ENCODE measurements at regions not wholly inside any gene's neighbourhood (a gene's known extent, or its start where the extent isn't known, plus 50 kb on each side); places are given as distances from the start of the nearest gene placed in this dataset.
"Not testable (repeated sequence)": the region's sequence is repeated elsewhere in the genome, so short reads cannot be mapped to it uniquely, and the experiment has no call there.

DNA sequence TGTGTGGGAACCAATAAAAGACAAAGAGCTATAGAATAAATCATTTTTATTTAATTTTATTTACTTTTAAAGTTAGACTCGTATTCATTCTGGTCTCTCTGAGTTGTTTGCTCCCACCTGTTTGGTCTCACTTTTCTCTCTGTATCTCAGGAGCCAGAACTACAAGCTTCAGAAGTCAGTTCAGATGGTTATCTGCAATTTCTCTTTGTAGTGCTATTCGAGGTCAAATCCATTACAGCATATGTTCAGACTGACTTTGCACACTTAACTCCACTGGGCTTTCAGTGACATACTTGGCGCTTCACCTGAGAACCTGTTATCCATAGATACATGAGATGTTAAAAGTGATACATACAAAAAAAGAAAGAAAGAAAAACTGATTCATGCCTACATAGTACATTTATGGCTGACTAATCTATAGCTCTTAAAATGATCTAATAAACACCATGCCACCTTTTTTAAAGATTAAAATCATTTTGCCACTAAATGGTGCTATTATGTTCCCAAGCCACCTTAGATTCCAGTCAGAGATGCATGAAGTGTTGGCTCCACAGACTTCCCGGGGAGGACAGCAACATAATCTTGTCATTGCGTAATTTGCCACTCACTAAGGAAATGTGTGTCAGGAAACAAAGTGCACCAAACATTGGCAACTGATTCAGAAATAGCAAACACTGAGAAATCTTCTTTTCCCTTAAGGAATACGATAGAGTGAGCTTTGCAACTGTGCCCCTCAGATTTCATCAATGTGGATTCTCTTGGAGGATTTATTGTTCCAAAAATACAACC, 396.7 kb downstream of the HACE1 start:
- no peak overlapping the region for H3K27ac Mint-ChIP-seq
- no peak for DNase-seq (ENCODE audit: low spot score in 2 of 2)

DNA sequence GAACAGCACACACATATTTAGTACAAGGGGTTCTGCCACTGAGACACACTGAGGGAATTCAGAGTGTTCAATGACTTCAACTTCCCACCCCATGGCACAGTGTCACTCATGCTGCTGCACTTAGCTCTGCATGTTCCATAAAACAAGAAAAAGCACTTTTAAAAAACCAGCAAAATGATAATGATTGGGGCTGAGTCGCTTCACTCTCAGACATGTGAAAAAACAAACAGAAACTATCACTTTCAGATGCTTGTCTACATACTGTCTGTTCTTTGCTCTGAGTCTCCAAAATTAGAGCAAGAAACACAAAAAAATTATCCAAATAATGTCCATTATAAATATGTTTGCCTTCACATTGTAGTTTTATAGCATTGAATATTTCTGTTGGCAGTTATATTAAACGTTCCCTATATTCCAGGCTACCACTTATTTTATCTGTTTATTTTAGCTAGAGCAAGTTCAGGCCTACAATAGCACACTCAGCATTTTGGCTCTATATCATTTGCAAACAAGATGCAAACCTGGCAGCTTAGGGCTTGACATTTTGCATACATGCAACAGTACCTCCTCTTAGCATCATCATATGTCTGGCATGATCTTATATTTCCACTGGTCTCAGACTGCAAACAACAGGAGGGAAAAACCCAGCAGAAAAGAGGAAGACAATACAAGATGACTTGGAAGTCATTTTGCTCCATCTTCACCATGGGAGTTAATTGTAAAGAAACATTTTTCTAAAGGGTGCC, 398.8 kb downstream of the HACE1 start:
- Mint-ChIP-seq H3K9me3 (no peaks in the 10 kb centered on the region), H3K27ac (no peak overlapping the region), H3K4me1 (no peaks in the 10 kb centered on the region), H3K4me3 (no peak overlapping the region), H3K36me3 (no peaks in the 10 kb centered on the region)
- ATAC-seq = peak; percentile 53
- no peak for DNase-seq (ENCODE audit: low spot score in 2 of 2)

More for the DNA sequence above, 396.7 kb downstream of the HACE1 start:
- H3K36me3 Mint-ChIP-seq = no peaks in the 10 kb centered on the region
- no peaks in the 10 kb centered on the region for H3K9me3 Mint-ChIP-seq
- no peak overlapping the region for H3K4me3 Mint-ChIP-seq
- no peaks in the 10 kb centered on the region for H3K4me1 Mint-ChIP-seq
- ATAC-seq = no peak

DNA sequence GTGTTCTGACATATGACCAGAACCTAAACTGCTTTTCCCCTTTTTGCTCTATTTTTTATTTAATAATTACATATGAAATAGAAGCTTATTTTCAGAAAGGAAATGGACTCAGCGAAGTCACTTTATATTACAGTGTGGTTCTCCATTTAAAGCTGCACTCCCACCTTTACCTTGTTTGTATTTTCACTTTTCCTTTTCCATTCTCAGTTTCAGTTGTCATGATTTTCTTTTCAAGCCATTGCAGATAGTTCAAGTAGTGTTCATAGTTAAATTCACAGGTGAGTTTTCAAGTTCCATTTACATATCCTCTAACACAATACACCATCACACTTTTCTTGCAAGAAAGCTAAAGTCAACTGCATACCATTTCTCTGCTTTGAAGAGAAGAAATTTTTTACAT, 400.2 kb downstream of the HACE1 start:
- Mint-ChIP-seq H3K27ac (no peak overlapping the region), H3K4me3 (no peak overlapping the region), H3K36me3 (no peaks in the 10 kb centered on the region), H3K4me1 (no peaks in the 10 kb centered on the region), H3K9me3 (no peaks in the 10 kb centered on the region)
- DNase-seq (ENCODE audit: low spot score in 2 of 2) (no peak), ATAC-seq (no peak)

DNA sequence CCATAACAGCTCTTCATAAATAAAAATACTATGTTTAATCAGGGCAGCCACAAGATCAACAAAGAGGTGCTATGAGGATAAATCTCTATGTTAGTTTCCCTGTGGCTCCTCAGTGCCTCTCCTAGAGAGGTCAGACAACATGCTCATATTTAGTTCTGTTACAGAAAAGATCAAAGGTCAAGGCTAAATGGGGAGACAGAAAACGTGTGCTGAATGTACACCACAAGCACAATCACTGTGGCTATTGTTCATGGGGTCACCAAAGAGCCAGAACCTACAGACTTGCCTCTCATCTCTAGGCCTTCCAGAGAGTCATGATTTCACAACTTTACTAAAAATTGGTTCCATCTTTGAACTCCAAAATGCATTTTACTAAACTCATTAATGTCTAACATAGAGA, 409.8 kb downstream of the HACE1 start:
- Mint-ChIP-seq H3K4me1 (no peaks in the 10 kb centered on the region), H3K4me3 (no peak overlapping the region), H3K9me3 (no peaks in the 10 kb centered on the region), H3K36me3 (no peaks in the 10 kb centered on the region), H3K27ac (no peak overlapping the region)
- ATAC-seq (no peak), DNase-seq (ENCODE audit: low spot score in 2 of 2) (no peak)

DNA sequence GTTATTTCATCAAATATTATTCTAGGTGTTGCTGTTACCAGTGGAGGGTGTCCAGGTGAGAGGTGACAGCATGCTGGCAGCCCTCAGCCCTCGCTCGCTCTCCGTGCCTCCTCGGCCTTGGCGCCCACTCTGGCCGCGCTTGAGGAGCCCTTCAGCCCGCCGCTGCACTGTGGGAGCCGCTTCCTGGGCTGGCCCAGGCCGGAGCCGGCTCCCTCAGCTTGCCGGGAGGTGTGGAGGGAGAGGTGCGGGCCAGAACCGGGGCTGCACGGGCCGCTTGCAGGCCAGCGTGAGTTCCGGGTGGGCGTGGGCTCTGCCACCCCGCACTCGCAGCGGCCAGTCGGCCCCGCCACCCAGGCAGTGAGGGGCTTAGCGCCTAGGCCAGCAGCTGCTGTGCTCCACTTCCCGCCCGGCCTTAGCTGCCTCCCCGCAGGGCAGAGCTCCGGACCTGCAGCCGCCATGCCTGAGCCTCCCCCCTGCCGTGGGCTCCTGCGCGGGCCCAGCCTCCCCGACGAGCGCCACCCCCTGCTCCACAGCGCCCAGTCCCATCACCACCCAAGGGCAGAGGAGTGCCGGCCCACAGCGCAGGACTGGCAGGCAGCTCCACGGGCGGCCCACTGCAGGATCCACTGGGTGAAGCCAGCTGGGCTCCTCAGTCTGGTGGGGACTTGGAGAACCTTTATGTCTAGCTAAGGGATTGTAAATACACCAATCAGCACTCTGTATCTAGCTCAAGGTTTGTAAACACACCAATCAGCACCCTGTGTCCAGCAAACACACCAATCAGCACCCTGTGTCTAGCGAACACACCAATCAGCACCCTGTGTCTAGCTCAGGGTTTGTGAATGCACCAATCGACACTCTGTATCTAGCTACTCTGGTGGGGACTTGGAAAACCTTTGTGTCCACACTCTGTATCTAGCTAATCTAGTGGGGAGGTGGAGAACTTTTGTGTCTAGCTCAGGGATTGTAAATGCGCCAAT, 413.3 kb downstream of the HACE1 start:
- H3K9me3 Mint-ChIP-seq; ATAC-seq; H3K27ac Mint-ChIP-seq; DNase-seq (ENCODE audit: low spot score in 2 of 2); H3K36me3 Mint-ChIP-seq; H3K4me3 Mint-ChIP-seq; H3K4me1 Mint-ChIP-seq: not testable (repeated sequence)

DNA sequence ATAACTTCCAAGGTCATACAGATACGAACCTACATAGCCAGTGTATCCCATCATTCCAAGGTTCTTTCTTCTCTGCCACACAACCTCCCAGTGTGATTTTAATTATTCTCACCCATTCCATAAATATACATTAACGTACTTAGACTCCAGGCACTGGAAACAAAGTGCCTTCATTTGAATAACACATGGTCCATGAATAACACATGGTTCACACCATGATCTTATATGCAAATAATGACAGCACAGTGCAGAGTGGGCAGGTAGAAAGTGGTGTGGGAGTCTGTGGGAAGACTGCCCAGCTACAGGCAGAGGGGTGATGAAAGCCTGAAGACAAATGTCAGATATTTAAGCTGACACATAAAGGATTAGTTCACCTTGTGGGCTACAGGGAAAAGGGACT, 425.2 kb downstream of the HACE1 start:
- Mint-ChIP-seq H3K4me1 (no peaks in the 10 kb centered on the region), H3K36me3 (no peaks in the 10 kb centered on the region), H3K9me3 (peaks cover 6% of the 10 kb centered on the region), H3K27ac (no peak overlapping the region), H3K4me3 (no peak overlapping the region)
- no peak for ATAC-seq
- no peak for DNase-seq (ENCODE audit: low spot score in 2 of 2)

DNA sequence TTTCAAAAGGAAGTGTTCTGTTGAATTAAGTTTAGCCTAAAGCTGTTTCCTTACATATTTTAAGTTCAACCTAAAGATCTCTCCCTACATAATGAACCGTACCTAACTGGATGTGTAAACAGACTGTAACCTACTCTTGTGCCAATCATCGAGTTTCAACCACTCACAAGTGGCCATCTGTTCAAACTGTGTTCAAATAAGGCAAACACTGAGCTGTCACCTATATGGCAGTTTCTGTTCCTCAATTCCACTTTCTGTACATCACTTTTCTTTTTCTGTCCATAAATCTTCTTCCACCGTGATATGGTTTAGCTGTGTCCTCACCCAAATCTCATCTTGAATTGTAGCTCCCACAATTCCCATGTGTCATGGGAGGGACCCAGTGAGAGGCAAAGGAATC, 428.6 kb downstream of the HACE1 start:
- H3K4me1 Mint-ChIP-seq = no peaks in the 10 kb centered on the region
- ATAC-seq = no peak
- H3K36me3 Mint-ChIP-seq = no peaks in the 10 kb centered on the region
- no peak overlapping the region for H3K27ac Mint-ChIP-seq
- no peak overlapping the region for H3K4me3 Mint-ChIP-seq
- no peak for DNase-seq (ENCODE audit: low spot score in 2 of 2)
- H3K9me3 Mint-ChIP-seq = peaks cover 6% of the 10 kb centered on the region

DNA sequence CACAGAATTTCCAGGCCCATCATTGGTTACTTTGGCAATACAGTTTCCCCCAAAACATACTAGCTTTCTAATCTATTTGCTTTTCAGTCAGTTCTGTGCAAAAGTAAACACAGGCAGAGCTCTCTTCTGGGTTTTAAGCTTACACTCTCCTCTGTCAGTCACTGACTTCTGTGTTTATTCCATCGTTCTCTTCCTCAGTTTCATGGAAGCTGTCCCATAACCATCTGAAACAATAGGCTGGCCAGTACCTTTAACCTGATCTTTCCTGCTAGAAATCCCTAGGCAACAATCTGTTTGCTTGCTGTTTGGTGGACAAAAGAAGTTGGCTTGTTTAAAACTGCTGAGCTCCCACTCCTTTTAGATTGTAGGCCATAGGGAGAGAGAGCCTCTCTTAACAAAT, 431.5 kb downstream of the HACE1 start:
- no peak for ATAC-seq
- no peak for DNase-seq (ENCODE audit: low spot score in 2 of 2)
- H3K27ac Mint-ChIP-seq = no peak overlapping the region
- peaks cover 7% of the 10 kb centered on the region for H3K9me3 Mint-ChIP-seq
- no peak overlapping the region for H3K4me3 Mint-ChIP-seq
- no peaks in the 10 kb centered on the region for H3K4me1 Mint-ChIP-seq
- no peaks in the 10 kb centered on the region for H3K36me3 Mint-ChIP-seq

DNA sequence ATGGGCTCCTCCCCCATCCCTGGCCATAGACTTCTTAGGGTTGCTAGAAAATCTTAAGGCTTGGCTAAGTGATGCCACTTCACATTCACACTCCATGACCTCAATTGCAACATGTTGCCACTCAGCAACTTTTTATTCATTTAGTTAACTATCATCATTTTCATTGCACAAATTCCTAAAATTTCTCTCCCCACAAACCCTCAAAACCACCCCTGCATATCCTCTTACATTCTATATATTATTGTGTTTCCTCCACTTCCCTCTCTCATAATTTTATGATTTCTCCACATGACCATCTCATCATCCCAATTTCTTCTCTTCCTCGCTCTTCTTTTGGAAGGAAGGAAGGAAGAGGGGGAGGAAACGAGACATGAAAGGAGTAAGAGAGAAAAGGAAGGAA, 436.0 kb downstream of the HACE1 start:
- H3K4me1 Mint-ChIP-seq = no peaks in the 10 kb centered on the region
- H3K4me3 Mint-ChIP-seq = no peak overlapping the region
- no peaks in the 10 kb centered on the region for H3K36me3 Mint-ChIP-seq
- ATAC-seq (no peak), DNase-seq (ENCODE audit: low spot score in 2 of 2) (no peak)
- H3K27ac Mint-ChIP-seq = no peak overlapping the region
- peaks cover 18% of the 10 kb centered on the region for H3K9me3 Mint-ChIP-seq

DNA sequence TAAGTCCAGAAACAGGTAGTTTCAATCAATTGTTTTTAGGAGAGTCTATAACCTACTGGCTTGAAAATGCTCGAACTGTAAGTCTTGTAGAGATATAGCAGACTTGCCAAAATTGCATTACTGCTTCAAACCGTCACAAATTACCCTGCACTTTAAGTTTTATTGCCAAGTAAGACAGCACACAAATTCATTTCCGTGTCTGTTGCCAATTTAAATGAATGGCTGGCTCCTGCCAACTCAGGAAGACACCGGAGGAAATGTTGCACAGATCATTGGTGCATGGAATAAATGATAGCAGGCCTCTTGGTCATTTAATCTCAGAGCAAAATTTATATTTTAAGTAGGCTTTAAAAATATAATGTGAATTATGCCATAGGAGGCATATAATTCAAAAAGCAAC, 438.1 kb downstream of the HACE1 start:
- ATAC-seq = no peak
- Mint-ChIP-seq H3K4me1 (no peaks in the 10 kb centered on the region), H3K4me3 (no peak overlapping the region), H3K27ac (no peak overlapping the region), H3K9me3 (peaks cover 18% of the 10 kb centered on the region), H3K36me3 (no peaks in the 10 kb centered on the region)
- DNase-seq (ENCODE audit: low spot score in 2 of 2) = no peak

DNA sequence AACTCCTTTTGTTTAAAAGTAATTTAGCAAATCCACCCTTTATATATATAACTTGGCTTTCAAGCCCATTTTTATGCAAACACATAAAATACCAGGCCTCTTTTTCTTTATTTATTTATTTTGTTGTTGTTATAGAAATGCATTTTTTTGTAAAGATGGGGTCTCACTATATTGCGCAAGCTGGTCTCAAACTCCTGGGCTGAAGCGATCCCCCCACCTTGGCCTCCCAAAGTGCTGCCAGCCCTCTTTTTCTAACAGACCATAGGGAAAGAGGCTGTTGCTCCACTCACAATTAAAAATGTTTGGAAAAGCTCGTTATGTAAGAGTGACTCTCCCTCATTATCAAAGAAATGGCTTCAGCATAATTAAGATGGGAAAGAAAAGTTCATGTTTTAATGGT, 440.9 kb downstream of the HACE1 start:
- peaks cover 18% of the 10 kb centered on the region for H3K9me3 Mint-ChIP-seq
- H3K4me1 Mint-ChIP-seq = no peaks in the 10 kb centered on the region
- H3K27ac Mint-ChIP-seq = no peak overlapping the region
- no peaks in the 10 kb centered on the region for H3K36me3 Mint-ChIP-seq
- DNase-seq (ENCODE audit: low spot score in 2 of 2) (no peak), ATAC-seq (no peak)
- no peak overlapping the region for H3K4me3 Mint-ChIP-seq

DNA sequence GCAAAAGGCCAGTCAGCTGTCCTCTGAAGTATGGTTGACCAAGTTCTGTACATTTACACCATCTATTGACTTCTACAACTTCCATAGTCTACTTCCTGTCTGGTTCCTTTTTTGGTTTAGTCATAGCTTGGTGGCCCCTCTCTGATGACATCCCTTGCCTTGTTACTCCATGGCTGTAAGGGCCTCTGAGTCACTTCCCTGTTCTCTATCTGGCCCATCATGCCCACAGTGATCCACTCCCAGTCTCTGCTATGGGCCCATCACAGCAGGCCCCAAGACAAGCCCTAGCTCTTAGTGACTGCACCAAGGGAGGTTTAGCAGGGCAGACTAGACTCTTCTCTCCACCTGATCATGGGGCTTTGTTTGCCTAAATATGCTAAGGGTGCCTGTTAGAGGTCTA, 441.6 kb downstream of the HACE1 start:
- no peaks in the 10 kb centered on the region for H3K4me1 Mint-ChIP-seq
- H3K9me3 Mint-ChIP-seq = peaks cover 16% of the 10 kb centered on the region
- no peak overlapping the region for H3K4me3 Mint-ChIP-seq
- H3K27ac Mint-ChIP-seq = no peak overlapping the region
- DNase-seq (ENCODE audit: low spot score in 2 of 2) = no peak
- H3K36me3 Mint-ChIP-seq = no peaks in the 10 kb centered on the region
- ATAC-seq = peak; percentile 84

DNA sequence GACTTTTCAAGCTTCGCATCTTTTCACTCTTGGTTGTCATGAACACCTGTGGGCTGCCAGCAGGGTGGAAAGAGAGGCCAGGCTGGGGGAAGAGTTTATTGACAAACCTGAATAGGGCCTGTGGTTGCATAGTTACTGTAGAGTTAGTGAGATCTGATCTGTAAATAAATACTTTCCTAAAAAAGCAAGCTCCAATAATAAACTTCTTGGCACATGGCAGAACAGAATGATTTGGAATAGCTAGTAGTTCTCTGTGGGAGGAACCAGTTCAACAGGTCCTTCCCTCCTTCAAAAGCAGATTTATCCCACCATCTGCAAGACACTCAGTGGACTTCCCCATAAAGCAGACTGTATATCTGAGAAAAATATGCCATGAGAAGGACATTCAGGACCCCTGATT, 445.0 kb downstream of the HACE1 start:
- H3K36me3 Mint-ChIP-seq = no peaks in the 10 kb centered on the region
- no peak overlapping the region for H3K4me3 Mint-ChIP-seq
- H3K9me3 Mint-ChIP-seq = peaks cover 4% of the 10 kb centered on the region
- ATAC-seq = no peak
- H3K27ac Mint-ChIP-seq = no peak overlapping the region
- no peaks in the 10 kb centered on the region for H3K4me1 Mint-ChIP-seq
- no peak for DNase-seq (ENCODE audit: low spot score in 2 of 2)

DNA sequence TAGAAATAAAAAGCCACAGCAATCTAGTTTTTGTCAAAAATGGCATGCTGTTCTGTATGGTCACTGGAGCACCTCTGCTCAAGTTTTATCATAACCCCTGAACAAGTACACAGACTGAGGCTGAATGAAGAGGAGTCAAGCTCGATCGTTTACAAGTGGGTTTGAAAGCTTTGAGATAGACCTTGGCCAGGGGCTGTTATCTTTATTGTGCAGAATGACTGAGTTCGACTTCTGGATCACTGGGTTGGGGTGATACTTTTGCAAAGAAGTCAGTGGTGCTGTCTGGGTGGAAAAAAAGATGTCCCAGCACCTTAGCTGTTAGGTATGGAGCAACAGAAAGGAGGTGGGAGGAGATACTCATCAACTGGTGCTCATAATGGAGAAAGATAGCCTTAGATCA, 446.0 kb downstream of the HACE1 start:
- H3K27ac Mint-ChIP-seq = no peak overlapping the region
- H3K4me3 Mint-ChIP-seq = no peak overlapping the region
- ATAC-seq (no peak), DNase-seq (ENCODE audit: low spot score in 2 of 2) (no peak)
- no peaks in the 10 kb centered on the region for H3K9me3 Mint-ChIP-seq
- H3K4me1 Mint-ChIP-seq = no peaks in the 10 kb centered on the region
- no peaks in the 10 kb centered on the region for H3K36me3 Mint-ChIP-seq

DNA sequence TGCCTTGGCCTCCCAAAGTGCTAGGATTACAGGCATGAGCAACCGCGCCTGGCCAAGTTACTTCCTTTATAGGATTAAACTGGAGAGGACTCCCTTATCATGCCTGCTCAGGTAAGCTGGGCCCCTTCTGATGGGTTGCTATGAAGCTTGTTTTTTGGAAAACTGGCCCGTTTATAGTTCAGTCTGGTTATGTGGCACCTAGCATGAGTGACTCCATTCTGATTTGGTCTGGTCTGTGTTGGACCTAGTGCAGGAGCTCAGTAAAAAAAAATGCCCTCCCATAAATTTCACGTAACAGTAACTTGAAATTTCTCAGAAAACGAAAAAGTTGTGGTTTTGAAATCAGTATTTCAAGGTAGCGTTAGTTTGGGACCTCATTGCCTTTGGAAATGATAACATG, 448.4 kb downstream of the HACE1 start:
- H3K9me3 Mint-ChIP-seq = no peaks in the 10 kb centered on the region
- no peaks in the 10 kb centered on the region for H3K4me1 Mint-ChIP-seq
- H3K4me3 Mint-ChIP-seq = no peak overlapping the region
- no peak for DNase-seq (ENCODE audit: low spot score in 2 of 2)
- H3K36me3 Mint-ChIP-seq = no peaks in the 10 kb centered on the region
- H3K27ac Mint-ChIP-seq = no peak overlapping the region
- no peak for ATAC-seq
